C1 segment of cervical spinal cord (tissue), 14 donors: ENCODE measurements at regions not wholly inside any gene's neighbourhood (a gene's known extent, or its start where the extent isn't known, plus 50 kb on each side); places are given as distances from the start of the nearest gene placed in this dataset.
"Not testable (repeated sequence)": the region's sequence is repeated elsewhere in the genome, so short reads cannot be mapped to it uniquely, and the experiment has no call there.

Experiments used
- DNase-seq, 14 donors: peaks; one replicate each; lab custom pipeline; 2025; lab: John Stamatoyannopoulos, UW

- no peak for DNase-seq
Measured at GRCh38 chr1:173341971-173342370, 134.8 kb upstream of the TNFSF4 start.

GRCh38 chr1:173342736-173343135, 134.4 kb upstream of the PRDX6 start:
- DNase-seq: no peak

- DNase-seq: no peak
Measured at GRCh38 chr1:173344034-173344743, 132.9 kb upstream of the PRDX6 start.

- no peak for DNase-seq
Measured at GRCh38 chr1:173347282-173347818, 129.8 kb upstream of the PRDX6 start.

GRCh38 chr1:173352635-173353034, 124.5 kb upstream of the PRDX6 start:
- not testable (repeated sequence) for DNase-seq

- DNase-seq: no peak
Measured at GRCh38 chr1:173353350-173353749, 123.8 kb upstream of the PRDX6 start.

- no peak for DNase-seq
Measured at GRCh38 chr1:173354937-173355280, 122.2 kb upstream of the PRDX6 start.

GRCh38 chr1:173355281-173356031, 121.7 kb upstream of the PRDX6 start:
- no peak for DNase-seq

- DNase-seq: no peak
Measured at GRCh38 chr1:173356191-173356762, 120.9 kb upstream of the PRDX6 start.

GRCh38 chr1:173360487-173361063, 116.6 kb upstream of the PRDX6 start:
- DNase-seq: no peak

- DNase-seq: no peak
Measured at GRCh38 chr1:173362543-173362942, 114.6 kb upstream of the PRDX6 start.

GRCh38 chr1:173364827-173365226, 112.3 kb upstream of the PRDX6 start:
- DNase-seq: no peak

- no peak for DNase-seq
Measured at GRCh38 chr1:173365341-173365740, 111.8 kb upstream of the PRDX6 start.

- no peak for DNase-seq
Measured at GRCh38 chr1:173367136-173367535, 110.0 kb upstream of the PRDX6 start.

GRCh38 chr1:173370586-173370985, 106.5 kb upstream of the PRDX6 start:
- not testable (repeated sequence) for DNase-seq

- DNase-seq: not testable (repeated sequence)
Measured at GRCh38 chr1:173376065-173376464, 101.1 kb upstream of the PRDX6 start.

GRCh38 chr1:173377266-173377665, 99.9 kb upstream of the PRDX6 start:
- DNase-seq: no peak

GRCh38 chr1:173383351-173383750, 93.8 kb upstream of the PRDX6 start:
- no peak for DNase-seq

- DNase-seq: no peak
Measured at GRCh38 chr1:173388352-173388751, 88.8 kb upstream of the PRDX6 start.

GRCh38 chr1:173392895-173393658, 84.1 kb upstream of the PRDX6 start:
- no peak for DNase-seq

GRCh38 chr1:173393659-173394000, 83.5 kb upstream of the PRDX6 start:
- no peak for DNase-seq

- not testable (repeated sequence) for DNase-seq
Measured at GRCh38 chr1:173394813-173395212, 82.3 kb upstream of the PRDX6 start.
